ENCODE measurements at regions not wholly inside any gene's neighbourhood (a gene's known extent, or its start where the extent isn't known, plus 50 kb on each side); places are given as distances from the start of the nearest gene placed in this dataset.

- TF ChIP-seq CTCF (IDR thresholded peaks at IDR 0.05) (no peak), POLR2A (IDR thresholded peaks at IDR 0.05) (no peak)
Observed at GRCh38 chr14:89701211-89702043, 253.1 kb downstream of the EFCAB11 start.
